ENCODE measurements at regions not wholly inside any gene's neighbourhood (a gene's known extent, or its start where the extent isn't known, plus 50 kb on each side); places are given as distances from the start of the nearest gene placed in this dataset.

DNA sequence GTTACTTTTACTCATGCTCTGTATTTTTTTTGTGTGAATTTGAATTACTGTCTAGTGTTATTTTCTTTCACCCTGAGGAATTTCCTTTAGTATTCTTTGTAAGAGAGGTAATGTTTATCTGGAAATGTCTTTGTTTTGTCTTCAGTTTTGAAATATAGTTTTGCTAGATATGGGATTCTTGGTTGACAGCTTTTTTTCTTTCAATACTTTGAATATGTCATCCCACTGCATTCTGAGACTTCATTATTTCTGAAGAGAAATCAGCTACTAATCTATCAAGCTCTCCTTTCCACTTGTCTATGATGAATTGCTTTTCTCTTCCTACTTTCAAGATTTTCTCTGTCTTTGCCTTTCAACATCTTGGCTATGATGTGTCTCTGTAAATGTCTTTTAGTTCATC lies 217.0 kb upstream of the CASK start:
- Histone ChIP-seq H3K36me3 (ENCODE audit: control insufficient read depth, insufficient read depth, low read length) (no peaks in the 10 kb centered on the region), H3K27ac (ENCODE audit: low read length) (no peak overlapping the region), H3K27me3 (ENCODE audit: control insufficient read depth, insufficient read depth, low read length) (no peaks in the 10 kb centered on the region), H3K4me1 (ENCODE audit: control insufficient read depth, insufficient read depth, low read length) (no peaks in the 10 kb centered on the region), H3K9me3 (ENCODE audit: control insufficient read depth, insufficient read depth, low read depth, low read length) (no peaks in the 10 kb centered on the region), H3K4me3 (ENCODE audit: low read depth in 2 of 2, low read length in 2 of 2) (no peak overlapping the region)
- POLR2A ChIA-PET, result no interaction called here
- TF ChIP-seq CTCF (IDR thresholded peaks at IDR 0.05) (no peak), SIN3A (IDR thresholded peaks at IDR 0.05; ENCODE audit: borderline replicate concordance, insufficient read depth, low read depth, low read length) (no peak), REST (IDR thresholded peaks at IDR 0.05; ENCODE audit: insufficient read depth in 1 of 2, low read depth in 2 of 2, low read length in 1 of 2) (no peak), POLR2AphosphoS5 (IDR thresholded peaks at IDR 0.05; ENCODE audit: low read depth, low read length) (no peak), TCF7L2 (IDR thresholded peaks at IDR 0.05; ENCODE audit: low read depth, low read length) (no peak)
- CTCF ChIA-PET, result no interaction called here
- in situ Hi-C loops (cut with HindIII; ENCODE audit: low pct_unique_long_range_greater_than_20kb, low sequenced_read_pairs) (no loop called here), intact Hi-C loops (cut with micrococcal nuclease; ENCODE audit: unreplicated experiment) (no loop called here)
- ATAC-seq, result no peak
- no peak for DNase-seq (ENCODE audit: low read depth, low spot score)
- BruUV-seq (replicated peaks), result no TSS peak

GRCh38 chrX:42135583-42136228 lies 212.4 kb upstream of the CASK start:
- intact Hi-C loops (cut with micrococcal nuclease; ENCODE audit: unreplicated experiment) (no loop called here), in situ Hi-C loops (cut with HindIII; ENCODE audit: low pct_unique_long_range_greater_than_20kb, low sequenced_read_pairs) (no loop called here)
- ChIA-PET CTCF (no interaction called here), POLR2A (no interaction called here)
- DNase-seq (ENCODE audit: low read depth, low spot score), result no peak
- H3K36me3 ChIP-seq (ENCODE audit: control insufficient read depth, insufficient read depth, low read length), result no peaks in the 10 kb centered on the region
- no TSS peak for BruUV-seq (replicated peaks)
- no peak overlapping the region for H3K4me3 ChIP-seq (ENCODE audit: low read depth in 2 of 2, low read length in 2 of 2)
- H3K9me3 ChIP-seq (ENCODE audit: control insufficient read depth, insufficient read depth, low read depth, low read length), result no peaks in the 10 kb centered on the region
- no peak for TF ChIP-seq SIN3A (IDR thresholded peaks at IDR 0.05; ENCODE audit: borderline replicate concordance, insufficient read depth, low read depth, low read length)
- TF ChIP-seq POLR2AphosphoS5 (IDR thresholded peaks at IDR 0.05; ENCODE audit: low read depth, low read length), result no peak
- TF ChIP-seq REST (IDR thresholded peaks at IDR 0.05; ENCODE audit: insufficient read depth in 1 of 2, low read depth in 2 of 2, low read length in 1 of 2), result no peak
- ATAC-seq, result no peak
- no peaks in the 10 kb centered on the region for H3K4me1 ChIP-seq (ENCODE audit: control insufficient read depth, insufficient read depth, low read length)
- no peaks in the 10 kb centered on the region for H3K27me3 ChIP-seq (ENCODE audit: control insufficient read depth, insufficient read depth, low read length)
- H3K27ac ChIP-seq (ENCODE audit: low read length), result no peak overlapping the region

Data from Panc1 (cell line).